ENCODE measurements at regions not wholly inside any gene's neighbourhood (a gene's known extent, or its start where the extent isn't known, plus 50 kb on each side); places are given as distances from the start of the nearest gene placed in this dataset.
"Not testable (repeated sequence)": the region's sequence is repeated elsewhere in the genome, so short reads cannot be mapped to it uniquely, and the experiment has no call there.

DNA sequence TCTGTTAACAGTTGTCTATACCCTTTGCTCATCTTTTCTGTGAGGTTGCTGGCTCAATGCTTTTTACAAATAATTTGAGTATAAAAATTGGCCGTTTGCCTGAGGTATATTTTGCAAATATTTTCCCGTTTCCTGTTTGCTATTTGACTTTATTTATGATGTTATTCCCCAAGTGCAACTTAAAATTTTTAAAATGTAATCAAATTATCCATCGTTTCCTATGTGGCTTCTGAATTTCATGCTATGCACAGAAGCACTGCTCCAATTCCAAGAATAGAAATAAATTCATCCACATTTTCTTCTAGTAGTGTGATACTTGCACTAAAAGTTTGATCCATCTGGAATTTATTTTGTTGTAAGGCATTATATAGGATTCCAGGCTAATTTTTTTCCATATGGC, 123.6 kb downstream of the ZNF608 start:
- no peak for FAIRE-seq

DNA sequence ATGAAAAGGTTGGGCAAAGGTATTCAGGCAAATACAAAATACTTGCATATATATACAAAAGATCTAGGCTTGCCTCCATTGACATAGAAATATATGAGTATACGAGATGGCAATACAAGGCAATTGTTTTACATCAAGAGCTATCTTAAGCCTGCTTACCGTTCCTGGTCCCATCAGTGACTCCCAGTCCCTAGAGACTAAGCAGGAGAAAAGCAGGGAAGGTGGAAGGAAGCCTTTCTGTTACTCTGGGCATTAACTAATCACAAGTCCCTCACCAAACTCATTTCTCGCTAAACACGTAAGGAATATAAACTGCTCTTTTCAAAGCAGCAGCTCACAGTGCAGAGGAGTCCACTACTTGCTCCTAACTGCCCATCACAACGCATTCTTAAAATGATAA, 125.2 kb downstream of the ZNF608 start:
- FAIRE-seq (no peak), DNase-seq (ENCODE audit: insufficient read length, low spot score) (no peak)

More for the DNA sequence above, 123.6 kb downstream of the ZNF608 start:
- DNase-seq (ENCODE audit: insufficient read length, low spot score) = no peak

GRCh38 chr5:124620743-124621142, 125.7 kb downstream of the ZNF608 start:
- FAIRE-seq = no peak
- no peak for DNase-seq (ENCODE audit: insufficient read length, low spot score)

- DNase-seq (ENCODE audit: insufficient read length, low spot score) (no peak), FAIRE-seq (no peak)
These were observed 127.3 kb downstream of the ZNF608 start for GRCh38 chr5:124619121-124619520.

DNA sequence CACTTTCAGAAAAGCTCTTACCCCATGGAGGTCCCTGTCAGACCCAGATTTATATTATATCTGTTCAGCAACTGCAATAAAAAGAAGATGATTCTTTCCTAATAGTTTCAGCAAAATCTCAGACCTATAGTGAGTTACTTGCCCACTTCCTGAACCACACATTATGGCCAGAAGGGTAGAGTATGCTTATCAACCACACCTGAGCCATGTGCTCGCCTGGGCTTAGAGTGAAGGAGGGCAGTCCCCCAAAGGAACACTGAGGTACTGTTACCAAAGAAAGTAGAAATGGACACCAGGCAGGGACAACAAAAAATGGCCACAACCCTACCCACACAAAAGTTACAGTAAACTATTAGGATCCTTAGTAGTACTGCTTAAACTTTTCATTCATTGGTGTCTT, 128.7 kb downstream of the ZNF608 start:
- no peak for FAIRE-seq
- DNase-seq (ENCODE audit: insufficient read length, low spot score) = no peak

- DNase-seq (ENCODE audit: insufficient read length, low spot score) (no peak), FAIRE-seq (no peak)
These were observed 131.5 kb downstream of the ZNF608 start for GRCh38 chr5:124614836-124615385.

DNA sequence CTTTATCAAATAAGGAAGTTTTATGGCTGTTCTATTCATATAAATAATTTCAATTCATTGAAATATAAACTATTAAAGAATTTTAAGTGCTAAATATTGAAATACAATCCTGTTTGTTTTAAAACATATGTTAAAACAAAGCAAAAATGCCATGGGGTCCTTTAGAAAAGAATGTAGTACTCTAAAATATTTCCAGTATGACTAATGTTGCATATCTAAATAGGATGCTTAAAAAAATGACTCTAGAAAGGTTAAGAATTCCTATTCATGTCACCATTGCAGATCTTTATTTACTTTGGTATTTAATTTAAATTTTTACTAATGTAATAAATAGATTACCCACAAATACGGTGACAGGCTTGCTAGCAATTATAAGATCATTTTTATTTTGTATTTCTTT, 132.3 kb downstream of the ZNF608 start:
- FAIRE-seq = no peak
- DNase-seq (ENCODE audit: insufficient read length, low spot score) = no peak

GRCh38 chr5:124613273-124613953, 133.0 kb downstream of the ZNF608 start:
- no peak for FAIRE-seq

DNA sequence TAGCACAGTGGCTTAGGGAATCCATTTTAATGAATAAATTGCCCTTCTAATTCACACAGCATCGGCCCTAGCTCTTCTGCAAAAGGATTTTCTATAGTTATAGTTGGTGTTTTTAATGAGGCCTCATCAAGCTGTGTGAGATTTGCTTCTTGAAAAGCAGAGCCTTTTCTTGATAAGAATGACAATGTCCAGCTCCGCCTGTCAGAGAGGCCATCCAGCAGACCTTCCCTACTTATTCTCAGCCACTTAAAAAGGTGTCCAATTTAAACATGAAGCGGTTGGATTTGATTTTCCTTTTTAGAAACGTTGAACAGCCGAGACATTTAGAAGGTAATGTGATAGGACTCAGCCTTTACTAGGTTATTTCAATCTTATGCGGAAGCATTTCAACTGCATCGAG, 134.4 kb downstream of the ZNF608 start:
- FAIRE-seq = no peak

More at GRCh38 chr5:124613273-124613953, 133.0 kb downstream of the ZNF608 start:
- no peak for DNase-seq (ENCODE audit: insufficient read length, low spot score)

DNA sequence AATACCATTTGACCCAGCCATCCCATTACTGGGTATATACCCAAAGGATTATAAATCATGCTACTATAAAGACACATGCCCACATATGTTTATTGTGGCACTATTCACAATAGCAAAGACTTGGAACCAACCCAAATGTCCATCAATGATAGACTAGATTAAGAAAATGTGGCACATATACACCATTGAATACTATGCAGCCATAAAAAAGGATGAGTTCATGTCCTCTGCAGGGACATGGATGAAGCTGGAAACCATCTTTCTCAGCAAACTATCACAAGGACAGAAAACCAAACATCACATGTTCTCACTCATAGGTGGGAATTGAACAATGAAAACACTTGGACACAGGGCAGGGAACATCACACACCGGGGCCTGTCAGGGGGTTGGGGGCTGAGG, 135.2 kb downstream of the ZNF608 start:
- not testable (repeated sequence) for FAIRE-seq; DNase-seq (ENCODE audit: insufficient read length, low spot score)

More for the DNA sequence above, 134.4 kb downstream of the ZNF608 start:
- DNase-seq (ENCODE audit: insufficient read length, low spot score) = no peak

- DNase-seq (ENCODE audit: insufficient read length, low spot score); FAIRE-seq: not testable (repeated sequence)
These were observed 136.8 kb downstream of the ZNF608 start for GRCh38 chr5:124609685-124610084.

- no peak for DNase-seq (ENCODE audit: insufficient read length, low spot score)
- FAIRE-seq = no peak
These were observed 139.9 kb downstream of the ZNF608 start for GRCh38 chr5:124606543-124606942.

- FAIRE-seq = no peak
These were observed 140.3 kb downstream of the ZNF608 start for GRCh38 chr5:124606093-124606492.

DNA sequence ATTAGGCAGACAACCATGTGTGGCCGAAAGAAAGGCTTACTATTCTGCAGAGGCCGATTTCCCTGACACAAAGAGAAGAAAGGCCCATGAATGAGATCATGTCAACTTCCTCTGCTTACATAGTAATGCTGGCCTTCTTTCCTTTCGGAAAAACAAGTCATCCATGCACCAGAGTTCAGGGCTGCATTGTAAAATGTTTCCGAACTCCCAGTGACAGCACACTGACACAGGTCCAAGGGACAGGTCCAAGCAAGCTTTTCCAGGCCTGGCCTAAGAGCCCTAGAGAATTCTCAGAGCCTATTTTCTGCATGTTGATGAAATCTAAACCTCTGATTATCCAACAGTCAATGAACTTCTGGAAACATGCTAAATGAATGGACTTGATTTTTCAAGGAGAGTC, 140.9 kb downstream of the ZNF608 start:
- FAIRE-seq = no peak
- no peak for DNase-seq (ENCODE audit: insufficient read length, low spot score)

More at GRCh38 chr5:124606093-124606492, 140.3 kb downstream of the ZNF608 start:
- no peak for DNase-seq (ENCODE audit: insufficient read length, low spot score)

DNA sequence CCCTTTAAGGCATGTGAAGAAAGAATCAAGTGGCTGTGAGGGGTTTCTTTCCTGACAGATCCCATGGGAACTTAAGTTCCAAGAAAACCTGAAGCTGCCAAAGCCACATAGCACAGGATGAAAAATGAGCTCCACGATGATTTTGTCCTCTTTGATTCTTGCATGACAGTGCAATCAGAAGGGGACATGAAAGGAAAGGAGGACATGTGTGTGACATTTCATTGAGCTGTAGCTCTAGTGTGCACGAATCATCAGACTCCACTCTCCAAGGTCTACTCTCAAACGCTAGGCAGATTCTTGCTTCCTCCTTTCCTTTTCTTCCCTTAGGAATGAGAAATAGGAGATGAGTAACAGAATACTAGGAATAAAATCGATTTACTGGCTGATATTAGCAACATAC, 142.0 kb downstream of the ZNF608 start:
- no peak for DNase-seq (ENCODE audit: insufficient read length, low spot score)
- no peak for FAIRE-seq

DNA sequence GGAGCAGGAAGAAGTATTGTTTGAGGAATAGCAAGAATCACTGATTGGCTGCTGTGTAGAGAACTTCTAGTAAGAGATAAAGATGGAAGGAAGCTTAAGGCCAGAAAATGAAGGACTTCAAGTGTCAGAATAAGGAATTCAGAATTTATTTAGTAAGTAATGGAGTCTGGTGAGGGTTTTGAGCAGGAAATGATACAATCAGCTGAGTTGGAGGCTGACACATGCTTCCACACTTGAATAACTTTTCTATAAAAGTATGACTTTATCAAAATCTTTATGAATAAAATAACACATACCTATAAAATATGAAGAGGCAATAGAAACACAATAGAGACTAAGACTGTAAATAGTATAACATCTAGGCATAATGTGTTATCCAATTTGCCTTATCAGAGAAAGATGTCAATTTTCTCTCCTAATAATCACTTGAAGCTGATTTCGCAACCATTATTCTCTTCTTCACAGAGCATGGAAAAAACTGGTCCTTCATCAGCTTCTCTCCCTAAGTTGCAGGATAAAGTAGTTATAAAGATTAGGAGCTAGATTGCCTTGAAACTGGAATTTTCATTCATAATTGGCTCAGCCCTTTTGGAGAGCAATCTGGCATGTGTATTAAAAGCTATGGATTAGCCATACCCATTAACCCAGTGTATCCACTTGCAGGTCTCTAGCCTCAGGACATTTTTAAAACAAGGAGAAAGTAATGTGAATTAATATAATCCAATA, 143.4 kb downstream of the ZNF608 start:
- FAIRE-seq (no peak), DNase-seq (ENCODE audit: insufficient read length, low spot score) (no peak)

DNA sequence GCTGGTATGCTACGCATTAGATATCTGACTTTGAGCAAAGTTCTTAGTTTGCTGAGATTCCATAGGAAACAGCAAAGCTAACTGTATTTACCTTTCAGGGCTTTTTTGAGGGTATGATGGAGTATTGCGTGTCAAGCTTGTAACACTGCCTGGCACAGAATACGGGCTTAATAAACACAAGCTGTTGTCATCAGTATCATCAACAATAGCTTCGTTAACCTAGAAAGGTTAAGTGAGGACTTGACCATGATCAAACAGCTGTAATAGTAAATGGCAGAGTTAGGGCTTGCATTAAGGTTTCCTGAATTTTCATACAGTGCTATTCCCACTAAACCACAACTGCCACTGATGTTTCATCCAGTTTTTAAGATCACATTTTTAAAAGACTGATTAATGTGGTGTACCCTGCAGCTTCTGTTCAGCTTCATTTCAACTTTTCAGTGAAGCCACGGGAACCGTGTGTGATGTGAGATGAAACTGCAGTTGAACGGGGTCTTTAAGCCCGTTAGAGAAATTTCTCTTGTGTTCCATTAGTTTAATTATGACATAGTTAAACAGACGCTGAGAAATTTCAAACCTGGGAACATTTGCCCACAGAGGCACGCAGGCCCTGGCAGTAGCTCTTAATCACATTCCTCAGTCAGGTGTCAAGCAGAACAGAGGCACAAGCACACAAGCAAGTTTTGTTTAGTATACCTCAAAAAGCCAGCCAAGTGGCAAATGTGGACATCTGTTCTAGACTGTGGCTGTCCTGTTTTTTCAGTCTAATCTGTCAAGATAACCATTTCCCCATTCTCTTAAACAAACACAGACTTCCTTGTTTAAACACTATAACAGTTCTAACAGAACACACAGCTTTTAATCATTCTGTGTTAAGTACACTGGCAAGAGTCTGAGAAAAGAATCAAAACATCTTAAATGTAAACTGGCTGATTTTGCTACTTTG, 147.1 kb downstream of the ZNF608 start:
- FAIRE-seq (peak; percentile 36), DNase-seq (ENCODE audit: insufficient read length, low spot score) (no peak)

DNA sequence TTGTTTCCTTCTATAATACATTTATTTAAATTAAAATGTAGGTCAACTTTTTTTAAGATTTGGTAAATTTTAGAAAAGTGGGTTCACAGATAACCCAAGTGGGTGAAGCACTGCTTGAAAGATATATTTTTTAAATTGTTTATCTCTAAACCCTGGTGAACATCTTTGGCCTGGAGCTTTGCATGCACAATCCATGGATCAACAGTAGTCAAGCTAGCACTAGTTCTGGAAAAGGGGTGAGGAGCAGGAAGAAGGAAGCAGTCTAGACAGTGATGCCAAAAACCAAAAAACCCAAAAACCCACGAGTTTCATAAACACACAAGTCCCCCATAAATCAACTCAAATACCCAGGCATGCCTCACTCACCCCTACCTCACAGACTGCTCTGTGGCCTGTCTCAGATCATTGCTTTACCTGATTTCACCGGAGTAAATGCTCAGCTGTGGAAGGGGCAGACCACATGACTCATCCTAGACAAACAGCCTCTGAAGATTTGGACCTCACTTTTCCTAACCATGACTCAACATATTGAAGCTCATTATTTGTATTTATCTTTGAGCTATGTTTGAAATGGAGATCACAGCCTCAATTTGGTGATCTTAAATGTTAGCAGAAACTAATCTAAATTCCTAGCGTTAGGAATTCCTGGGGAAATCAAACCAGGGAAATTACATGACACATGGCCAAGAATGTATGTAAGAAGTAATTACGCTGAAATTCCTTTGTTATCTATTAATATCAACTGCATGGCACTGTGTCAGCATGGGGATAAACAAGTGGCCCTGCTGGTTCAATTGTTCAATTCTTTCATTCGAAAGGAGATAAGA, 149.6 kb downstream of the ZNF608 start:
- DNase-seq (ENCODE audit: insufficient read length, low spot score) (peak; percentile 44), FAIRE-seq (no peak)

DNA sequence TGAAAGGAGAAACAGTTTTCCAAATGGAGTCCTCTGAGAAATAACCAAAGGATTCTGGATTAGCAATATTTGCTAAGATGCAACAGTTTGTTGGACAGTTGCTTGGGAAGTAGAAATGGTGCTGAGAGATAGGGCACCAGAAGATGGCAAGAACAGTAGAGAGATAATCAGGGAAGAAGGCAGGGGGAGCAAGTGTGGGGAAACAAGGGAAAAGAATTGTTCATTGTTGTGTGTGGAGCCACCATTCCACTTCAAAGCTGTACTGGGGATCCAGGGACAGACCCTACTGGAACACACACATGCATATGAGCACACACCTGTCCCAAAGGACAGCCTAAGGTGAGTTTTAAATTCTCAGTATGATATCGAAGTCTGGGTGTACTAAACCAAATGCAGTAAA, 152.5 kb downstream of the ZNF608 start:
- no peak for FAIRE-seq
- no peak for DNase-seq (ENCODE audit: insufficient read length, low spot score)

DNA sequence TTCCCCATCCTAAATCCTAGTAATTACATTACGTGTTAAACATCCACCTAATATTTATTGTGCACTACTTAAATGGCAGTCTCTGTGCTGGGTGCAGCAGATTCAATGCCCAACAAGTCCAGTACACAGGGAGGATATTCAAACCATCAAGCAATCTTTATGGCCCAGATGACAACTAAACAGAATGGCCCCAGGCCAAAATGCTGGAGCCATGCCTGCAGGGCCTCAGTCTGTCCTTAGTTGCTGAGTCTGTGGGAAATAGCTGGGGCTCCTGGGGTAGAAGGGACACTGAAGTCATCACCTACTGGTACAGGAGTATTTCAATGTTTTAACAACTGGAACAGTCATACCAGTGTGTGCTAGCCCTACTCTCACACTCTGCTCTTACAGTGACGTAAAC, 153.5 kb downstream of the ZNF608 start:
- DNase-seq (ENCODE audit: insufficient read length, low spot score) = no peak
- FAIRE-seq = no peak
